Keratinocyte (primary cell): ENCODE measurements at regions not wholly inside any gene's neighbourhood (a gene's known extent, or its start where the extent isn't known, plus 50 kb on each side); places are given as distances from the start of the nearest gene placed in this dataset.

Experiments
- DNase-seq: peaks from one replicate; pipeline ENCODE4 v3.0.0-alpha.2; 2011; ENCODE audit warnings: low read depth, missing footprints, low spot score
- FAIRE-seq: peaks from 2 replicates; lab custom pipeline; 2011; peaks lifted over from hg19 to GRCh38; lab: Jason Lieb, UNC
- H2AFZ ChIP-seq: 2 replicates; pipeline ENCODE4 v1.6.0; 2012; ENCODE audit warnings: low read length, control low read depth, inconsistent platforms; ENCODE audit not compliant: control insufficient read depth
- H3K27ac ChIP-seq: 2 replicates; pipeline ENCODE4 v1.5.1; 2011; ENCODE audit warnings: low read length; ENCODE audit not compliant: control insufficient read depth, insufficient read depth
- H3K27me3 ChIP-seq: 3 replicates; pipeline ENCODE4 v1.6.0; 2011; ENCODE audit warnings: low read length; ENCODE audit not compliant: control insufficient read depth, insufficient read depth; ENCODE audit errors: extremely low read depth
- H3K36me3 ChIP-seq, 2 experiments: 2 replicates in 1 of 2; 3 replicates in 1 of 2; pipeline ENCODE4 v1.5.1; 2011; ENCODE audit warnings: low read length in 2 of 2, mild to moderate bottlenecking in 1 of 2; ENCODE audit not compliant: control insufficient read depth in 2 of 2, insufficient read depth in 2 of 2; ENCODE audit errors: extremely low read depth in 1 of 2
- H3K4me1 ChIP-seq: 3 replicates; pipeline ENCODE4 v1.5.1; 2011; ENCODE audit warnings: low read length; ENCODE audit not compliant: control insufficient read depth, insufficient read depth; ENCODE audit errors: extremely low read depth
- H3K4me2 ChIP-seq: 3 replicates; pipeline ENCODE4 v1.6.0; 2011; ENCODE audit warnings: low read depth, low read length; ENCODE audit not compliant: control insufficient read depth, insufficient read depth; ENCODE audit errors: extremely low read depth
- H3K4me3 ChIP-seq, 3 experiments: fragments of 200-600 bp in 1 of 3; sonication (generic) in 1 of 3; 2 replicates in 2 of 3; 3 replicates in 1 of 3; pipeline ENCODE4 v1.5.1; 2011 to 2016; ENCODE audit warnings: low read length in 3 of 3, mild to moderate bottlenecking in 3 of 3, control low read depth in 2 of 3, inconsistent platforms in 1 of 3, low read depth in 1 of 3, mixed read lengths in 1 of 3, mixed run types in 1 of 3, moderate library complexity in 1 of 3; ENCODE audit not compliant: control insufficient read depth in 2 of 3, insufficient read depth in 2 of 3; ENCODE audit errors: extremely low read depth in 1 of 3
- H3K79me2 ChIP-seq: 2 replicates; pipeline ENCODE4 v1.6.0; 2012; ENCODE audit warnings: low read length; ENCODE audit not compliant: control insufficient read depth, insufficient read depth
- H3K9ac ChIP-seq: 3 replicates; pipeline ENCODE4 v1.6.0; 2011; ENCODE audit warnings: low read length; ENCODE audit not compliant: control insufficient read depth, insufficient read depth; ENCODE audit errors: extremely low read depth
- H3K9me1 ChIP-seq: 3 replicates; pipeline ENCODE4 v1.6.0; 2011; ENCODE audit warnings: low read length; ENCODE audit not compliant: control insufficient read depth, insufficient read depth; ENCODE audit errors: extremely low read depth
- H3K9me3 ChIP-seq: 2 replicates; pipeline ENCODE4 v1.5.1; 2012; ENCODE audit warnings: low read depth, low read length; ENCODE audit not compliant: control insufficient read depth
- H4K20me1 ChIP-seq: 3 replicates; pipeline ENCODE4 v1.6.0; 2011; ENCODE audit warnings: low read length; ENCODE audit not compliant: control insufficient read depth, insufficient read depth; ENCODE audit errors: extremely low read depth
- EZH2 ChIP-seq: IDR thresholded peaks from one replicate; pipeline ENCODE4 v1.6.1; 2012; ENCODE audit warnings: inconsistent platforms, mild to moderate bottlenecking, low read length, moderate library complexity
- dilution Hi-C: fragments of 300-500 bp; cut with MboI; formaldehyde crosslinking; loops from one replicate; pipeline ENCODE4 v1.7.0; 2020; ENCODE audit warnings: low sequenced_read_pairs; ENCODE audit not compliant: extremely low pct_ligation_motif_present
- TF ChIP-seq, protein P1 (sequence below), 3 experiments: IDR thresholded peaks in 1 of 3; conservative IDR thresholded peaks in 1 of 3; optimal IDR thresholded peaks in 1 of 3; 2 replicates in 2 of 3; 3 replicates in 1 of 3; pipeline versions ENCODE3 to v1.5.1; 2011; ENCODE audit warnings: low read length in 3 of 3, mild to moderate bottlenecking in 3 of 3, moderate library complexity in 2 of 3, control low read depth in 1 of 3, inconsistent platforms in 1 of 3; ENCODE audit not compliant: insufficient read depth in 2 of 3; ENCODE audit errors: extremely low read depth in 1 of 3

DNA sequence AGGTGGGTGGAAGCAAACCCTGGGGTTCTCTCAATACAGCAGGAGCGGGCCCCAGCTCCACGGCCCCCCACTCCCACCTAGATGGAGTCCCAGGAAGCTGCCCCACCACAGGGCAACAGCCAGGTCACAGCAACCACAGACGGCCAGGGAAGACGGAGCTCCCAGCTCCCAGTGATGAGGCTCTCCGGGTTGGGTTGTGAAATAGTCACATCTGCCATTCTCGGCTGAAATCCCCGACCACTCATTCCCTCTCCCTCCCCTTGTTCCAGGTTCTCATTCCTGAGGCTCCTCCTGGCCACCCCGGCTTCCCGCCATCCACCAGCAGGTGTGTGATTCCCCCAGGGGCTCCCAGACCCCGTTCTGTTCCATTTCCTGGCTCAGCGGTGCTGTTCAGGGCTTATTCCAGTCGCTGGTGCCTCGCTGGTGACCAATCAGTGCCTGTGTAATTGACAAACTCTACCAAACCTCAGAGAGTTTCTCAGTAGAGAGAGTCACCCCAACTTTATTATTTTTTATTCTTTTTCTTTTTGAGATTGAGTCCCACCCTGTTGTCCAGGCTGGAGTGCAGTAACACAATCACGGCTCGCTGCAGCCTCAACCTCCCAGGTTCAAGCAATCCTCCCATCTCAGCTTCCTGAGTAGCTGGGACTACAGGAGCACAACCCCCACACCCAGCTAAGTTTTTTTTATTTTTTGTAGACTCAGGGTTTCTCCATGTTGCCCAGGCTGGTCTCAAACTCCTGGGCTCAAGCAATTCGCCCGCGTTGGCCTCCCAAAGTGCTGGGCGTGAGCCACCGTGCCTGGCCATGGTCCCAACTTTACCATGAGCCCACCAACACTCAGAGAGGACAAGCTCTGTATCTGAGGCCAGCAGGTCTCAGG, 63.2 kb downstream of the SHANK2 start:
- no peak overlapping the region for H2AFZ ChIP-seq
- dilution Hi-C loops: no loop called here
- no peak for DNase-seq

DNA sequence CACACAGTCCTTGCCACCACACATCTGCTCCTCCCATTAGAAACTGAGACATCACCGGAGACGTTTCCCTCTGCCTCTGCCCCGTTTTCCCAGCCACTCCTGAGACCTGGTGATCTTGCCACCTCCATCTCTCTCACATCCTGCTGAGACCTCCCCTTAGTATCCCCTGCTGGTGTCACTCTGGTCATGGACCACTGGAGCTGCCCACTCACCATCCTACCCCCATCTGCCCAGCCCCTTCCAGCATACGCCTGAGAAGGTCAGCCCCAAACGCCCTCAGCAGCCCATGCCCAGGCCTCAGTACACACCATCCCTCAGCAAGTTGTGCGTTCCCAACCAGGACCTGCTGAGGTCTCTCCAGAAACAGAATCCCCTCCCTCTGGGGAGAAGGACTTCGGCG, 64.3 kb downstream of the SHANK2 start:
- DNase-seq: no peak
- no peak for FAIRE-seq
- H3K9me1 ChIP-seq: no peaks in the 10 kb centered on the region
- H3K27ac ChIP-seq: no peak overlapping the region
- no peak overlapping the region for H3K4me3 ChIP-seq
- H3K36me3 ChIP-seq: no peaks in the 10 kb centered on the region
- H3K9ac ChIP-seq: no peak overlapping the region
- dilution Hi-C loops: no loop called here
- H3K4me2 ChIP-seq: no peak overlapping the region
- no peaks in the 10 kb centered on the region for H4K20me1 ChIP-seq
- no peak overlapping the region for H2AFZ ChIP-seq
- no peaks in the 10 kb centered on the region for H3K27me3 ChIP-seq
- no peaks in the 10 kb centered on the region for H3K79me2 ChIP-seq
- no peaks in the 10 kb centered on the region for H3K4me1 ChIP-seq
- TF ChIP-seq, protein P1, sequence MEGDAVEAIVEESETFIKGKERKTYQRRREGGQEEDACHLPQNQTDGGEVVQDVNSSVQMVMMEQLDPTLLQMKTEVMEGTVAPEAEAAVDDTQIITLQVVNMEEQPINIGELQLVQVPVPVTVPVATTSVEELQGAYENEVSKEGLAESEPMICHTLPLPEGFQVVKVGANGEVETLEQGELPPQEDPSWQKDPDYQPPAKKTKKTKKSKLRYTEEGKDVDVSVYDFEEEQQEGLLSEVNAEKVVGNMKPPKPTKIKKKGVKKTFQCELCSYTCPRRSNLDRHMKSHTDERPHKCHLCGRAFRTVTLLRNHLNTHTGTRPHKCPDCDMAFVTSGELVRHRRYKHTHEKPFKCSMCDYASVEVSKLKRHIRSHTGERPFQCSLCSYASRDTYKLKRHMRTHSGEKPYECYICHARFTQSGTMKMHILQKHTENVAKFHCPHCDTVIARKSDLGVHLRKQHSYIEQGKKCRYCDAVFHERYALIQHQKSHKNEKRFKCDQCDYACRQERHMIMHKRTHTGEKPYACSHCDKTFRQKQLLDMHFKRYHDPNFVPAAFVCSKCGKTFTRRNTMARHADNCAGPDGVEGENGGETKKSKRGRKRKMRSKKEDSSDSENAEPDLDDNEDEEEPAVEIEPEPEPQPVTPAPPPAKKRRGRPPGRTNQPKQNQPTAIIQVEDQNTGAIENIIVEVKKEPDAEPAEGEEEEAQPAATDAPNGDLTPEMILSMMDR (optimal IDR thresholded peaks at IDR 0.05 in 1 of 3, IDR thresholded peaks at IDR 0.05 in 1 of 3, conservative IDR thresholded peaks at IDR 0.05 in 1 of 3; ENCODE audit: extremely low read depth in 1 of 3, insufficient read depth in 2 of 3, low read length in 3 of 3): no peak
- no peak for TF ChIP-seq EZH2
- no peaks in the 10 kb centered on the region for H3K9me3 ChIP-seq

More for the DNA sequence above, 63.2 kb downstream of the SHANK2 start:
- H3K36me3 ChIP-seq: no peaks in the 10 kb centered on the region
- no peak for FAIRE-seq
- no peak overlapping the region for H3K4me3 ChIP-seq
- H4K20me1 ChIP-seq: no peaks in the 10 kb centered on the region
- no peak overlapping the region for H3K9ac ChIP-seq
- no peak overlapping the region for H3K27ac ChIP-seq
- H3K79me2 ChIP-seq: no peaks in the 10 kb centered on the region
- H3K4me2 ChIP-seq: no peak overlapping the region
- TF ChIP-seq, protein P1 (optimal IDR thresholded peaks at IDR 0.05 in 1 of 3, IDR thresholded peaks at IDR 0.05 in 1 of 3, conservative IDR thresholded peaks at IDR 0.05 in 1 of 3; ENCODE audit: extremely low read depth in 1 of 3, insufficient read depth in 2 of 3, low read length in 3 of 3): no peak
- no peaks in the 10 kb centered on the region for H3K9me1 ChIP-seq
- no peaks in the 10 kb centered on the region for H3K27me3 ChIP-seq
- H3K9me3 ChIP-seq: no peaks in the 10 kb centered on the region
- H3K4me1 ChIP-seq: no peaks in the 10 kb centered on the region
